ENCODE measurements at regions not wholly inside any gene's neighbourhood (a gene's known extent, or its start where the extent isn't known, plus 50 kb on each side); places are given as distances from the start of the nearest gene placed in this dataset.

DNA sequence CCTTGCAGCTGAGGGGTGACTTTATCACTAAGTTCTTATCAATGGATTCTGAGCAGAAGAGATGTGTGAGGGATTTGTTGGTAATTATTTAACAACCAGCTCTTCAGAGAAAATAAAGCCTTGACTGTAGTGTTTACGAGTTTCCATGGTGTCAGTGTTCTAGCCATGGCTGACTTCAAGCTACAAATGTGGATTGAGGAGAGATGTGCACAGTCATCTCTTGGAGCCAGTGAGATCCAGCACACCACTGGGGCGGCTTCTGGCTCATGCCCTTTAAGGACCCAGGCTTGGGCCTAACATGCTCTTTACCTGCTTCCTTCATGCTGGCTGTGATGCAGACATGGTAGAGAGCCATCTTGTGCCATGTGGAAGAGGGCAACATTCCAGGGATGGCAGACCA lies 145.6 kb upstream of the MRPS22 start:
- CTCF ChIA-PET (ENCODE audit: low intra/inter-chr PET ratio): no interaction called here
- in situ Hi-C loops (cut with MboI): no loop called here
- Histone ChIP-seq H3K36me3 (ENCODE audit: control insufficient read depth, insufficient read depth, low read length) (no peaks in the 10 kb centered on the region), H3K4me1 (replicated peaks in 1 of 2; ENCODE audit: control insufficient read depth in 2 of 2, insufficient read depth in 2 of 2, low read length in 2 of 2) (peaks cover 0 to 15% of the 10 kb centered on the region in 2 experiments; a peak in 3 of 5 replicates), H3K9me1 (ENCODE audit: control insufficient read depth, insufficient read depth, low read length) (no peaks in the 10 kb centered on the region), H3K4me3 (no peak overlapping the region), H4K20me1 (replicated peaks; ENCODE audit: control insufficient read depth, insufficient read depth, low read length) (no peaks in the 10 kb centered on the region), H3K27ac (ENCODE audit: extremely low read depth, low read depth, low read length) (no peak overlapping the region), H3K4me2 (ENCODE audit: insufficient read depth, low read length) (no peak overlapping the region), H3K9me3 (replicated peaks; ENCODE audit: control insufficient read depth, insufficient read depth, low read depth, low read length) (no peaks in the 10 kb centered on the region; the same call in 1 of the 2 replicates), H3K27me3 (ENCODE audit: control insufficient read depth in 2 of 2, insufficient read depth in 2 of 2, low read length in 2 of 2) (no peaks in the 10 kb centered on the region), H3K79me2 (ENCODE audit: control insufficient read depth, insufficient read depth, low read length) (no peaks in the 10 kb centered on the region), H2AFZ (ENCODE audit: low read depth, low read length) (no peak overlapping the region), H3K9ac (ENCODE audit: insufficient read depth in 1 of 2, low read depth in 2 of 2, low read length in 2 of 2) (no peak overlapping the region)
- 49% methylated on average over 2 of the region's 2 CpGs for WGBS (ENCODE audit: insufficient coverage, low coverage, missing lambda C conversion rate)
- DNase-seq (ENCODE audit: extremely low read depth in 1 of 4, low spot score in 3 of 4): no peak
- POLR2A ChIA-PET: interaction anchor here (0.6 to 1.4 kb wide), 2 partner anchors 18 to 254 kb away, joined by 3 to 4 read pairs; no protein-coding TSS in a partner anchor
- intact Hi-C loops (cut with micrococcal nuclease): no loop called here
- no peak for TF ChIP-seq ETV5 (CRISPR knock-in tag; IDR thresholded peaks at IDR 0.05; ENCODE audit: low read depth)
- no peak for TF ChIP-seq TAF15 (IDR thresholded peaks at IDR 0.05; ENCODE audit: low read depth, low read length)
- TF ChIP-seq TOE1 (IDR thresholded peaks at IDR 0.05; ENCODE audit: borderline replicate concordance): no peak
- no peak for TF ChIP-seq TOE1 (CRISPR knock-in tag; IDR thresholded peaks at IDR 0.05; ENCODE audit: borderline replicate concordance, low read depth)
- no peak for TF ChIP-seq PCBP2 (IDR thresholded peaks at IDR 0.05; ENCODE audit: low read depth, low read length, poor library complexity, severe bottlenecking)
- TF ChIP-seq, protein P1, sequence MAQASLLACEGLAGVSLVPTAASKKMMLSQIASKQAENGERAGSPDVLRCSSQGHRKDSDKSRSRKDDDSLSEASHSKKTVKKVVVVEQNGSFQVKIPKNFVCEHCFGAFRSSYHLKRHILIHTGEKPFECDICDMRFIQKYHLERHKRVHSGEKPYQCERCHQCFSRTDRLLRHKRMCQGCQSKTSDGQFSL (CRISPR knock-in tag; IDR thresholded peaks at IDR 0.05): no peak
- TF ChIP-seq, protein P1 (tag; IDR thresholded peaks at IDR 0.05): no peak
- no peak for TF ChIP-seq BRD4 (IDR thresholded peaks at IDR 0.05)
- TF ChIP-seq ZFX (CRISPR knock-in tag; IDR thresholded peaks at IDR 0.05): no peak
- TF ChIP-seq ZBTB26 (CRISPR knock-in tag; IDR thresholded peaks at IDR 0.05): no peak
- TF ChIP-seq ZNF766 (CRISPR knock-in tag; conservative IDR thresholded peaks at IDR 0.05): no peak
- no TSS peak for BruUV-seq (replicated peaks)
- ATAC-seq: no peak
- no peak for FAIRE-seq
